ENCODE measurements at regions not wholly inside any gene's neighbourhood (a gene's known extent, or its start where the extent isn't known, plus 50 kb on each side); places are given as distances from the start of the nearest gene placed in this dataset.

DNA sequence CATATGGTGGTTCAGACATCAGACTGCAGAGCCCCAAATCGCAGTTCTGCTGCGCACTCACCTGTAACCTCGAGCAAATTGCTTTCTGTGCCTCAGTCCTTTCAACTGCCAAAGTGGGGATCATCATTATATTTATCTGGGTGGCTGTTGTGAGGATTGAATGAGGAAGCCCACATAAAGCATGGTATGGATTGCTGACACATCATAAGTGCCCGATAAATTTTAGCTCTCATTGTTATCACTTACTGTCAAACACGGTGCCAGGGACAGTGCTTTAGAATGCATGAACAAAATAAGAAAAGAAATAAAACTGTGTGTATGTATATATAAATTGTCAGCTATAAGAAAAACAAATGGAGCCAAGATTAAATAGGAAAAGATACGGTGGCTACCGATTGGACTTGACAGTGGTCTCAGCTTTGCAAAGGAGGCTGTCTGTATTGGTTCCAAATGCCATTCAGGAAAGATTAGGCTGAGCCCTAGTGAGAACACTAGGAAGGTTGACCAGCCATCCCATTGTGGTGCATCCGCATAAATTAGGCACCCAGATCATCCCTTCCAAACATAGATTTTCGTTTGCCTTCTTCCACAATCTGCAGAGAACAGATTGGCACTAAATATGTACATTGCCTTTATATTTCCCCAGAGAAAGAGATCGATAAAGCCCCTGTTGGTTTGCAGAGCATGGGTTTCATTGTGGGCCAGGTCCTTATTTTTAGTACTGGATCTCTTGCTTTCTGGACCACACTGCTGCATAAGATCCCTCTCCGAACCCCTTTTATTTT, 91.8 kb upstream of the KAZN start:
- DNase-seq (ENCODE audit: low spot score), result no peak

GRCh38 chr1:14507262-14507661, 91.2 kb upstream of the KAZN start:
- DNase-seq (ENCODE audit: low spot score), result no peak
- TF ChIP-seq, protein P1, sequence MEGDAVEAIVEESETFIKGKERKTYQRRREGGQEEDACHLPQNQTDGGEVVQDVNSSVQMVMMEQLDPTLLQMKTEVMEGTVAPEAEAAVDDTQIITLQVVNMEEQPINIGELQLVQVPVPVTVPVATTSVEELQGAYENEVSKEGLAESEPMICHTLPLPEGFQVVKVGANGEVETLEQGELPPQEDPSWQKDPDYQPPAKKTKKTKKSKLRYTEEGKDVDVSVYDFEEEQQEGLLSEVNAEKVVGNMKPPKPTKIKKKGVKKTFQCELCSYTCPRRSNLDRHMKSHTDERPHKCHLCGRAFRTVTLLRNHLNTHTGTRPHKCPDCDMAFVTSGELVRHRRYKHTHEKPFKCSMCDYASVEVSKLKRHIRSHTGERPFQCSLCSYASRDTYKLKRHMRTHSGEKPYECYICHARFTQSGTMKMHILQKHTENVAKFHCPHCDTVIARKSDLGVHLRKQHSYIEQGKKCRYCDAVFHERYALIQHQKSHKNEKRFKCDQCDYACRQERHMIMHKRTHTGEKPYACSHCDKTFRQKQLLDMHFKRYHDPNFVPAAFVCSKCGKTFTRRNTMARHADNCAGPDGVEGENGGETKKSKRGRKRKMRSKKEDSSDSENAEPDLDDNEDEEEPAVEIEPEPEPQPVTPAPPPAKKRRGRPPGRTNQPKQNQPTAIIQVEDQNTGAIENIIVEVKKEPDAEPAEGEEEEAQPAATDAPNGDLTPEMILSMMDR (IDR thresholded peaks at IDR 0.05; ENCODE audit: extremely low read depth, missing control alignments), result no peak

More for the DNA sequence above, 91.8 kb upstream of the KAZN start:
- TF ChIP-seq, protein P1 (IDR thresholded peaks at IDR 0.05; ENCODE audit: extremely low read depth, missing control alignments), result no peak

DNA sequence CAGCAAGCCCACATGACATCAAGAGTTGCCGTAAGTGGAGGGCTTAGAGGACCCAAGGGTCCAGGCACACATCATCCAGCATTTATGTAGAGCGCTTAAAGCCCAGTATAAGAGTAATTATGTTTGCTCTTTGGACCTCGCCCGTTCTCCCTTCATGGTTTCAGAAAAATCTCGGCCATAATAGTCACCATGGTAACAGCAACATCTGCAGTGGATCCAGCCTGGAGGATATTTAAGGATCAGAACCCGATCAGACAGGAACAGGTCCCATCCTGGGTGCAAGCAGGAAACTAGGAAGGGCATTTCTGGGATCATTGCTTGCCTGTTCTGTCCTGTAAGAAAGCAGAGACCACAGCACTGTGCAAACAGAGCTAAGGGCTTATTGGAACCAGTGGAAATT, 89.9 kb upstream of the KAZN start:
- TF ChIP-seq, protein P1 (IDR thresholded peaks at IDR 0.05; ENCODE audit: extremely low read depth, missing control alignments), result no peak
- no peak for DNase-seq (ENCODE audit: low spot score)

- TF ChIP-seq, protein P1 (IDR thresholded peaks at IDR 0.05; ENCODE audit: extremely low read depth, missing control alignments), result no peak
- DNase-seq (ENCODE audit: low spot score), result no peak
Observed at GRCh38 chr1:14511166-14511680, 87.3 kb upstream of the KAZN start.

GRCh38 chr1:14511796-14512585, 86.5 kb upstream of the KAZN start:
- TF ChIP-seq, protein P1 (IDR thresholded peaks at IDR 0.05; ENCODE audit: extremely low read depth, missing control alignments), result no peak
- DNase-seq (ENCODE audit: low spot score), result no peak

GRCh38 chr1:14513111-14513510, 85.4 kb upstream of the KAZN start:
- DNase-seq (ENCODE audit: low spot score), result no peak
- TF ChIP-seq, protein P1 (IDR thresholded peaks at IDR 0.05; ENCODE audit: extremely low read depth, missing control alignments), result no peak

DNA sequence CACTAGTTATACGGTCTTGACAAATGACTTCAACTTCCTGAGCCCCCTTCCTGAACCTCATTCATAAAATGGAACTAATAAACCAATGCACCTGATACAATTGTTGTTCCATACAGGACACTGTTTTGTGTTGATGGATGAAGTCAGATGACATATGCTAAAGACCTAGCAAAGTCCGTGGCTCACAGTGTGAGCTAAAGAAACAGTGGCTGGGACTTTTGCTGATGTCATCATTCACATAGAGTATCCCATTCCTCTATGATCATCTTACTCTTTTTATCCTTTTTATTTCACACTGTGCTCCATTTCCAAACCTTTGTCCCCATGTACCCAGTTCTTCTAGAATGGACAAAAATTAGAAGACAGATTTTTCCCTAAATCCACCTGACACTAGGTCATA, 83.7 kb upstream of the KAZN start:
- TF ChIP-seq, protein P1 (IDR thresholded peaks at IDR 0.05; ENCODE audit: extremely low read depth, missing control alignments), result no peak
- DNase-seq (ENCODE audit: low spot score), result no peak
